ENCODE measurements at regions not wholly inside any gene's neighbourhood (a gene's known extent, or its start where the extent isn't known, plus 50 kb on each side); places are given as distances from the start of the nearest gene placed in this dataset.

GRCh38 chr6:166778046-166778445 lies 151.0 kb upstream of the RPS6KA2 start:
- TF ChIP-seq EZH2 (IDR thresholded peaks at IDR 0.05; ENCODE audit: insufficient read depth, poor library complexity, severe bottlenecking) (no peak), EZH2phosphoT487 (IDR thresholded peaks at IDR 0.05; ENCODE audit: insufficient read depth, low read depth) (no peak)
